Parathyroid adenoma (tissue), 2 donors: ENCODE measurements at regions not wholly inside any gene's neighbourhood (a gene's known extent, or its start where the extent isn't known, plus 50 kb on each side); places are given as distances from the start of the nearest gene placed in this dataset.

ENCODE experiments used
- H2AFZ ChIP-seq: fragments of 300-600 bp; sonication (generic); one replicate; pipeline ENCODE4 v1.7.0; 2017; ENCODE audit warnings: antibody characterized with exemption, mild to moderate bottlenecking
- H3K27ac ChIP-seq: fragments of 300-600 bp; sonication (generic); one replicate; pipeline ENCODE4 v1.7.0; 2017
- H3K27me3 ChIP-seq: fragments of 300-600 bp; sonication (generic); one replicate; pipeline ENCODE4 v1.7.0; 2017; ENCODE audit warnings: low read length; ENCODE audit not compliant: control insufficient read depth, insufficient read depth
- H3K36me3 ChIP-seq: fragments of 300-600 bp; sonication (generic); one replicate; pipeline ENCODE4 v1.7.0; 2017; ENCODE audit warnings: low read length; ENCODE audit not compliant: control insufficient read depth, insufficient read depth
- H3K4me1 ChIP-seq: fragments of 300-600 bp; sonication (generic); one replicate; pipeline ENCODE4 v1.7.0; 2017; ENCODE audit warnings: control low read depth
- H3K4me2 ChIP-seq: fragments of 300-600 bp; sonication (generic); one replicate; pipeline ENCODE4 v1.7.0; 2017; ENCODE audit warnings: low read length
- H3K4me3 ChIP-seq: fragments of 300-600 bp; sonication (generic); one replicate; pipeline ENCODE4 v1.7.0; 2017; ENCODE audit warnings: low read depth, low read length
- H3K79me2 ChIP-seq: fragments of 300-600 bp; sonication (generic); one replicate; pipeline ENCODE4 v1.7.0; 2017; ENCODE audit warnings: control low read depth
- H3K9ac ChIP-seq: fragments of 300-600 bp; sonication (generic); one replicate; pipeline ENCODE4 v1.7.0; 2017; ENCODE audit warnings: mild to moderate bottlenecking
- H3K9me3 ChIP-seq: fragments of 300-600 bp; sonication (generic); one replicate; pipeline ENCODE4 v1.7.0; 2017; ENCODE audit warnings: low read length; ENCODE audit not compliant: control insufficient read depth
- TF ChIP-seq, protein P1 (sequence below): fragments of 300-600 bp; sonication (generic); IDR thresholded peaks from one replicate; pipeline ENCODE4 v1.7.0; 2017; ENCODE audit warnings: antibody characterized with exemption, mild to moderate bottlenecking
- donor health status: primary hyperparathyroidism.

DNA sequence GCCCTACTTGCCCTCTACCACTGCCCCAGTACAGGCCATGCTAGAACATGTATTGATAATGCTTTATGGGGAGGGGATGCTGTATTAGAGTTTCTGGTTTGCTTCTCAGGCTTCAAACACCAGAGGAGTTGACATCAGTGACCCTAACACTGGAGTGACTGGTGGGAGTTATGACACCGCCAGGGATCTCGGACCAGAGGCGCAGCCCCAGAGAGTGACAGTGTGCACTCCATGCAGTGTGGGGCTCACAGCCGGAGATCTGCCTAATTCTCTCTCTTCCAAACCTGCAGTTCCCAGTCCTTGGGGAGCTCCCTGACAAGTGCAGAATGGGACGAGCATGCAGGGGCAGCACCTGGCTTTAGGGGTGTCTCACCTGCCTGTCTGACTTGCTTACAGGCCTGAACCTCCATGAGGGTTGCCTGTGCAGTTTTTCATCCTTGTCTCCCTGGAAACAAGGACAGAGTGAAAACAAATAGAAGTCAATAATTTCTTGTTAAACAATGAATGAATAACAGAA is 244.9 kb upstream of the MYT1L start:
- Histone ChIP-seq H2AFZ (no peak overlapping the region), H3K27me3 (no peaks in the 10 kb centered on the region), H3K27ac (no peak overlapping the region), H3K4me2 (no peak overlapping the region), H3K36me3 (no peaks in the 10 kb centered on the region), H3K79me2 (no peaks in the 10 kb centered on the region), H3K9me3 (no peaks in the 10 kb centered on the region), H3K4me3 (no peak overlapping the region), H3K4me1 (peaks cover 4% of the 10 kb centered on the region), H3K9ac (no peak overlapping the region)
- TF ChIP-seq, protein P1, sequence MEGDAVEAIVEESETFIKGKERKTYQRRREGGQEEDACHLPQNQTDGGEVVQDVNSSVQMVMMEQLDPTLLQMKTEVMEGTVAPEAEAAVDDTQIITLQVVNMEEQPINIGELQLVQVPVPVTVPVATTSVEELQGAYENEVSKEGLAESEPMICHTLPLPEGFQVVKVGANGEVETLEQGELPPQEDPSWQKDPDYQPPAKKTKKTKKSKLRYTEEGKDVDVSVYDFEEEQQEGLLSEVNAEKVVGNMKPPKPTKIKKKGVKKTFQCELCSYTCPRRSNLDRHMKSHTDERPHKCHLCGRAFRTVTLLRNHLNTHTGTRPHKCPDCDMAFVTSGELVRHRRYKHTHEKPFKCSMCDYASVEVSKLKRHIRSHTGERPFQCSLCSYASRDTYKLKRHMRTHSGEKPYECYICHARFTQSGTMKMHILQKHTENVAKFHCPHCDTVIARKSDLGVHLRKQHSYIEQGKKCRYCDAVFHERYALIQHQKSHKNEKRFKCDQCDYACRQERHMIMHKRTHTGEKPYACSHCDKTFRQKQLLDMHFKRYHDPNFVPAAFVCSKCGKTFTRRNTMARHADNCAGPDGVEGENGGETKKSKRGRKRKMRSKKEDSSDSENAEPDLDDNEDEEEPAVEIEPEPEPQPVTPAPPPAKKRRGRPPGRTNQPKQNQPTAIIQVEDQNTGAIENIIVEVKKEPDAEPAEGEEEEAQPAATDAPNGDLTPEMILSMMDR = no peak

DNA sequence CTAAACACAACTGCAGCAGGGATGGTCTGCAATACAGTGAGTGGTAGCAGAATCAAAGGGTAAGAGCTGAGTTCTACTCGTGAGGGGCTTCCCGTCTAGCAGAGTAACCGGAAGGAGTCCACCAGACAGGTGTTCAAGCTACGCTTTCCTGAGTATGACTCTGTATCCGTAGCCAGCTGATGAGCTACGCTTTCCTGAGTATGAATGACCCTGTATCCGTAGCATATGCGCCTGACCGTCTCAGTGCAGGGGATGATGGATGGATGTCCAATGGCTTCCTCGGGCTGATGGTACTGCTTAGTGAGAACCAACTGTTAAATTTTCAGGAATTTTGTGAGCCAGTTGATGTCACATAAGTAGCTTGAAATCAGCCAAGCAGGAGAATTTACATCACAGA is 244.1 kb upstream of the MYT1L start:
- Histone ChIP-seq H3K9ac (no peak overlapping the region), H3K36me3 (no peaks in the 10 kb centered on the region), H3K4me1 (peaks cover 4% of the 10 kb centered on the region), H3K27me3 (no peaks in the 10 kb centered on the region), H3K4me3 (no peak overlapping the region), H3K9me3 (no peaks in the 10 kb centered on the region), H3K4me2 (no peak overlapping the region), H3K79me2 (no peaks in the 10 kb centered on the region), H2AFZ (peak overlapping the region; percentile 26), H3K27ac (no peak overlapping the region)
- TF ChIP-seq, protein P1 = no peak

DNA sequence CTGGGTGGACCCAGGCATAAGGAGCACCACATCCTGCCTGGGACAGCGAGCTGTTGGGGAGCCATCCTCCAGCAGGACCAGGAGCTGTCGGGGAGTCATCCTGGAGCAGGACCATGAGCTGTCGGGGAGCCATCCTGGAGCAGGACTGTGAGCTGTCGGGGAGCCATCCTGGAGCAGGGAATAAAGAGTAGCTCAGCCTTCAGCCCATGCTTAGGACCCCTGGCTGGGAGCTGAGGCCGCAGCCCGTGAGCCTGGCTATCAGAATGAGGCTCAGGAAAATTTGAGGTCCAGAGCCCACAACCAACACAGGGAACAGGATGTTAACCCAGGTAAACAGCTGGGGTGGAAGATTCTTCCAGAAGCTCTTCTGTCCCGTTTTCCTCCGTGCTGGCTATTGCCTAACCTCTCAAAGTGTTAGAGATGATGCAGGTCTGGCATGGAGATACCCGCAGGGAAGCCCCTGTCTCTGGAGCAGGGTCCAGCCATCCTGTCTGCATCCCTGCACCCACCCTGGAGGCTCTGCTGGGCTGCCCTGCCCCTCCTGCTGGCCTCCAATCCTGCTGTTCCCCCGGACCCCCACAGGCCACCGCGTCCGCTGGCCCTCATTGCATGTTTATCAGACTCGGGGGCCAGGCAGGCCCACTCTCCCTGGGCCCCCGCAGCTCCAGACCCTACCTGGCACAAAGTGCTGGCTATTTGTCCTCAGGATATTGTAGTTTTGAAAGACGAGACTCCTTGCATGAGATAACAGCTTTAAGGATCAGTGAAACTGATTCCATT is 243.5 kb upstream of the MYT1L start:
- TF ChIP-seq, protein P1 = no peak
- Histone ChIP-seq H3K4me3 (no peak overlapping the region), H3K9ac (no peak overlapping the region), H3K9me3 (no peaks in the 10 kb centered on the region), H3K27ac (no peak overlapping the region), H3K36me3 (no peaks in the 10 kb centered on the region), H2AFZ (peak overlapping the region; percentile 26), H3K4me2 (no peak overlapping the region), H3K4me1 (peaks cover 4% of the 10 kb centered on the region), H3K79me2 (no peaks in the 10 kb centered on the region), H3K27me3 (no peaks in the 10 kb centered on the region)

DNA sequence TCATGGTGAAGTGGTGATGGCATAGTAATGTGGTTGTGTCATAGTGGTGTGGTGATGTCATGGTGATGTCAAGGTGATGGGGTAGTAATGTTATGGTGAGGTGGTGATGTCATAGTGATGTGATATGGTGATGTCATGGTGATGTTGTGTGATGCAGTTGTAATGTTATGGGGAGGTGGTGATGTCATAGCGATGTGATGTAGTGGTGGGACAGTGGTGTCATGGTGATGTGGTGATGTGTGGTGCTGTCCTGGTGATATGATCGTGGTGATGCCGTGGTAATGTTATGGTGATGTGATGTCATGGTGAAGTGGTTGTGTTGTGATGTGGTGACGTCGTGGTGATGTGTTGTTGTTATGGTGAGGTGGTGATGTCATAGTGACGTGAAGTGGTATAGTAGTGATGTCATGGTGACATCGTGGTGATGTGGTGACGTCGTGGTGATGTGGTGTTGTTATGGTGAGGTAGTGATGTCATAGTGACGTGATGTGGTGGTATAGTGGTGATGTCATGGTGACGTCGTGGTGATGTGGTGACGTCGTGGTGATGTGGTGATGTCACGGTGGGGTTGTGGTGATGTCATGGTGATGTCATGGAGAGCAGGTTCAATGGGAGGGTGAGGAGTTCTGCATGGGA is 242.7 kb upstream of the MYT1L start:
- Histone ChIP-seq H3K79me2 (no peaks in the 10 kb centered on the region), H3K27me3 (no peaks in the 10 kb centered on the region), H3K4me3 (no peak overlapping the region), H3K9me3 (no peaks in the 10 kb centered on the region), H2AFZ (no peak overlapping the region), H3K4me2 (no peak overlapping the region), H3K36me3 (no peaks in the 10 kb centered on the region), H3K9ac (no peak overlapping the region), H3K27ac (no peak overlapping the region), H3K4me1 (peaks cover 4% of the 10 kb centered on the region)
- TF ChIP-seq, protein P1 = no peak
